Esophagus squamous epithelium (tissue), 4 donors: ENCODE measurements at regions not wholly inside any gene's neighbourhood (a gene's known extent, or its start where the extent isn't known, plus 50 kb on each side); places are given as distances from the start of the nearest gene placed in this dataset.

Source experiments
- POLR2A ChIP-seq, 4 donors: fragments of 450-650 bp; IDR thresholded peaks; one replicate each; pipeline ENCODE4 v1.6.1; 2017; ENCODE audit warnings: antibody characterized with exemption in 4 of 4, mild to moderate bottlenecking in 4 of 4, moderate library complexity in 3 of 4
- TF ChIP-seq, protein P1 (sequence below), 6 experiments: fragments of 450-650 bp in 4 of 6; fragments of 200-600 bp in 2 of 6; sonication (generic) in 2 of 6; IDR thresholded peaks; one replicate each; pipeline ENCODE4 v1.5.1; 2016 to 2019; ENCODE audit warnings: antibody characterized with exemption in 6 of 6, mild to moderate bottlenecking in 4 of 6, moderate library complexity in 4 of 6

DNA sequence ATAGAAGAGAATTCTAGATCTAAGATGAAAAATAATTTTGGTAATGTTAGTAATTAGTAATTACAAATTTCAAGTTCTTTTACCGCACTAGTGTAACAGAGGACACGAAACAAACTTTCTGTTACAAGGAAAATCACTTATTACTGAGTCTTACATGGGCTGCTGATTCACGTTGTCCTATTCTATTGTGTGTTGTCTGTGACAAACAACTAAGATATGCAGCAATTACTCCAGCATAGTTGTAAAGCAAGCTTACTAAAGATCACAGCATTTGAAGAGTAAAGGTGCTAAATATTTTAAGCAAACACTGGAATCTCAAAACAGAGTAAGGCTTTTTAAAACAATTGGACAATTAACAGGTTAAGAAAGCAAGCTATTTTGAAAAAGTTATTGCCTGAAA lies 502.3 kb downstream of the KCNT2 start:
- TF ChIP-seq, protein P1, sequence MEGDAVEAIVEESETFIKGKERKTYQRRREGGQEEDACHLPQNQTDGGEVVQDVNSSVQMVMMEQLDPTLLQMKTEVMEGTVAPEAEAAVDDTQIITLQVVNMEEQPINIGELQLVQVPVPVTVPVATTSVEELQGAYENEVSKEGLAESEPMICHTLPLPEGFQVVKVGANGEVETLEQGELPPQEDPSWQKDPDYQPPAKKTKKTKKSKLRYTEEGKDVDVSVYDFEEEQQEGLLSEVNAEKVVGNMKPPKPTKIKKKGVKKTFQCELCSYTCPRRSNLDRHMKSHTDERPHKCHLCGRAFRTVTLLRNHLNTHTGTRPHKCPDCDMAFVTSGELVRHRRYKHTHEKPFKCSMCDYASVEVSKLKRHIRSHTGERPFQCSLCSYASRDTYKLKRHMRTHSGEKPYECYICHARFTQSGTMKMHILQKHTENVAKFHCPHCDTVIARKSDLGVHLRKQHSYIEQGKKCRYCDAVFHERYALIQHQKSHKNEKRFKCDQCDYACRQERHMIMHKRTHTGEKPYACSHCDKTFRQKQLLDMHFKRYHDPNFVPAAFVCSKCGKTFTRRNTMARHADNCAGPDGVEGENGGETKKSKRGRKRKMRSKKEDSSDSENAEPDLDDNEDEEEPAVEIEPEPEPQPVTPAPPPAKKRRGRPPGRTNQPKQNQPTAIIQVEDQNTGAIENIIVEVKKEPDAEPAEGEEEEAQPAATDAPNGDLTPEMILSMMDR (IDR thresholded peaks at IDR 0.05) = no peak
- TF ChIP-seq POLR2A (IDR thresholded peaks at IDR 0.05) = no peak
